Peyer's patch (tissue), 4 donors: ENCODE measurements at regions not wholly inside any gene's neighbourhood (a gene's known extent, or its start where the extent isn't known, plus 50 kb on each side); places are given as distances from the start of the nearest gene placed in this dataset.

Experiments
- CTCF ChIP-seq, 6 experiments: fragments of 450-650 bp in 4 of 6; fragments of 200-600 bp in 2 of 6; sonication (generic) in 1 of 6; IDR thresholded peaks; one replicate each; pipeline ENCODE4 v1.5.1; 2017 to 2019; ENCODE audit warnings: antibody characterized with exemption in 6 of 6, mild to moderate bottlenecking in 3 of 6, moderate library complexity in 1 of 6
- POLR2A ChIP-seq, 2 donors: fragments of 450-650 bp; IDR thresholded peaks; one replicate each; pipeline ENCODE4 v1.5.1; 2017; ENCODE audit warnings: antibody characterized with exemption in 2 of 2, mild to moderate bottlenecking in 2 of 2, moderate library complexity in 2 of 2

- TF ChIP-seq CTCF (IDR thresholded peaks at IDR 0.05) (no peak), POLR2A (IDR thresholded peaks at IDR 0.05) (no peak)
Measured at GRCh38 chr17:77707546-77707945, 251.0 kb upstream of the TNRC6C start.
